HT1080 (cell line): ENCODE measurements at regions not wholly inside any gene's neighbourhood (a gene's known extent, or its start where the extent isn't known, plus 50 kb on each side); places are given as distances from the start of the nearest gene placed in this dataset.
"Not testable (repeated sequence)": the region's sequence is repeated elsewhere in the genome, so short reads cannot be mapped to it uniquely, and the experiment has no call there.

Experiments
- DNase-seq: peaks from one replicate; pipeline ENCODE4 v3.0.0-alpha.2; 2015; ENCODE audit warnings: low read depth

DNA sequence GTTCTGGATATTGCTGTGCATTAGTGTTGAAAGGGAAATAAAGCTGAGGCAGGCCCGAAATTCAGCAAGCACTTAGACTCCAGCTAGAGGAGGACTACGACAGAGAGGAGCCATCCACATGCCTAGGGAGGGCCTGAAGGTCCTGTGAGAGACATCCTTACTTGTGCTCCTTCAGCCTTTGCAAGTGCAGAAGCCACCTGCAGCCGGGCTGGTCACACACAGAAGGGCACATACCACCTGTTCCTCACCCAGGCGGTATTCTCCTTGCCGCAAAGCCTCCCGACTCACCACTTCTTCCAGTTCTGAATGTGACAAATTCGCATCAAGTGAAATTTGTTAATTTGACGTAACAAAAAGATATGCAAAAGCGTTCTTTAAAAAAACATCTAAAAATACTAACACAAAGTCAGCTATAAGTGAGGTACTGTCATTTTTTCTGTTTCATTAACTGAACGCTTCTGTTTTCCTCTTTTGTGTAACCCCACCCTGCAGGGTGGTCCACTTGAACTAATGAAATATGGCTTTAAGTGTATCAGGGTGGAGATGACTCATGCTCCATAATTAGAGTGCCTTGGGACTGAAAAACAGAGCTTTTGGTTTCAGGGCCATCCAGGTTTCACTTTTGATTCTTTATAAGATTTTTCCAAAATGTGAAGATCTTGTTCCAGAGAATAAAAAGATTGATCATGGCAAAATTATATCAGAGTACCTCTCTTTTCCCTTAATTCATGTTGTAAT, 467.9 kb upstream of the ATP11B start:
- peak; percentile 41 for DNase-seq

DNA sequence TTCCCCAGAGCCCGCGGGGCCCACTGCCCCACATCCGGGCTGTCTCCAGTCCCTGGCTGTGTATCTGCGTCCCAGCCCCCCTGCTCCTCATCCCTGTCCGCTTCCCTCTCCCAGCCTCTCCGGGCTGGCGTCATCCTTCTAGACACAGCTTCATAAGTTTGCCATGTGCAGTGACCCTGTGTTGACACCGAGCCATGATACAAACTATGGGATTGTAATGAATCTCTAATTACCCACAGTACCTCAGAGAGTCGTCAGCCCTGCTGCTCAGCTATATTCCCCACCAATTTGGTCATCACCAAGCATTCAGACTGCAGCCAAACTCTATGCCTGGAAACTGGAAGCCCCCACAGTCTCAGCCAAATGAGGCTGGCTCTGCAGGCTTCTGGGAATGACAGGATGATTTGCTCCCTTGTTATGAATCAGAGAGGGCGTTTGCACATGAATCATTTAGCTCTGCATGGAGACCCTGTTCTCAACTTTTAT, 466.1 kb upstream of the ATP11B start:
- DNase-seq: peak; percentile 72

GRCh38 chr3:182330646-182331045, 462.7 kb upstream of the ATP11B start:
- no peak for DNase-seq

GRCh38 chr3:182331341-182331740, 462.0 kb upstream of the ATP11B start:
- DNase-seq: no peak

DNA sequence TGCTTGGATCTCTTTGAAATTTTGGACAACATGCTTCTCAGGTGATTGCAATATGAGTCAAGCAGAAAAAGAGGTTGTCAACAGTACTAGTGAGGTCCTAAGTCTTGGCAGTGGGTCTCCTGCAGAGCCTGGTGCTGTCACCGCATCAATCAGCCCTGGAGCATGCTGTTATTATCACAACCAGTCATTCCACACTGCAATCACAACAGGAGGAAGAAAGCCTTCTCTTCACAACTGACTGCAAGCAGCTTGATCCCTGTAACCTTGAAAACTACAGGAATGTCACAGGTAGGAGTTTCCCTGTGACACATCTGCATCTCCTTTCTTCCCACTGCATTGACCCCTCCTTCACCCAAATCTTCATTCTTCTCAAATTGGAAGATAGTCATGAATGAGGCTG, 451.1 kb upstream of the ATP11B start:
- no peak for DNase-seq

- not testable (repeated sequence) for DNase-seq
These were observed 449.3 kb upstream of the ATP11B start for GRCh38 chr3:182344026-182344425.

DNA sequence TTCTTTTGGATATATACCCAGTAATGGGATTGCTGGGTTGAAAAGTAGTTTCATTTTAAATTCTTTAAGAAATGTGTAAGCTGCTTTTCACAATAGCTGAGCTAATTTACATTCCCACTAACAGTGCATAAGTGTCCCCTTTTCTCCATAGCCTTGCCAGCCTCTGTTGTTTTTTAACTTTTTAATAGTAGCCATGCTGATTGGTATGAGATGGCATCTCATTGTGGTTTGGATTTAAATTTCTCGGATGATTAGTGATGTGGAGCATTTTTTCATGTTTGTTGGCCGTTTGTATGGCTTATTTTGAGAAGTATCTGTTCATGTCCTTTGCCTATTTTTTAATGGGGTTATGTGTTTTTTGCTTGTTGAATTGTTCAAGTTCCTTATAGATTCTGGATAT, 444.3 kb upstream of the ATP11B start:
- peak; percentile 23 for DNase-seq

GRCh38 chr3:182349951-182350517, 443.3 kb upstream of the ATP11B start:
- no peak for DNase-seq

DNA sequence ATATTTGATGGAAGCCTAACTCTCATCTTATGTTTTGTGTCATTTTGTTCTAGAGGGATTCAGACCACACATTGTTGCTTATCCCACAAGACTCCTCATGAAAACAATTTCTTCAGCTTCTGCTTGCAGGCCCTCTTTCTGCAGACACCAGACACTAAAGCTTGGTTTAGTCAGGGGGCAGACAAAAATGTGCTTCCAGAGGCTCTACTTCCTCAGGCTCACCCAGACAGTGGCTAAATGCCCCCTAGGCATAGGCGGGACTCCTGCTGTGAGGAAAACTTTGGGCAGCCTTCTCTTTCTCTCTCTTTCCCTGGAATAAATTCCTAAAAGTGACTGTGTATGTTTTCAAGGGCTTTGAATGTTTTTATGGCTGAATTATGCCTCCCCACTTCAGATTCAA, 435.4 kb upstream of the ATP11B start:
- peak; percentile 27 for DNase-seq

- DNase-seq: peak; percentile 69
These were observed 429.0 kb upstream of the ATP11B start for GRCh38 chr3:182364323-182364722.

DNA sequence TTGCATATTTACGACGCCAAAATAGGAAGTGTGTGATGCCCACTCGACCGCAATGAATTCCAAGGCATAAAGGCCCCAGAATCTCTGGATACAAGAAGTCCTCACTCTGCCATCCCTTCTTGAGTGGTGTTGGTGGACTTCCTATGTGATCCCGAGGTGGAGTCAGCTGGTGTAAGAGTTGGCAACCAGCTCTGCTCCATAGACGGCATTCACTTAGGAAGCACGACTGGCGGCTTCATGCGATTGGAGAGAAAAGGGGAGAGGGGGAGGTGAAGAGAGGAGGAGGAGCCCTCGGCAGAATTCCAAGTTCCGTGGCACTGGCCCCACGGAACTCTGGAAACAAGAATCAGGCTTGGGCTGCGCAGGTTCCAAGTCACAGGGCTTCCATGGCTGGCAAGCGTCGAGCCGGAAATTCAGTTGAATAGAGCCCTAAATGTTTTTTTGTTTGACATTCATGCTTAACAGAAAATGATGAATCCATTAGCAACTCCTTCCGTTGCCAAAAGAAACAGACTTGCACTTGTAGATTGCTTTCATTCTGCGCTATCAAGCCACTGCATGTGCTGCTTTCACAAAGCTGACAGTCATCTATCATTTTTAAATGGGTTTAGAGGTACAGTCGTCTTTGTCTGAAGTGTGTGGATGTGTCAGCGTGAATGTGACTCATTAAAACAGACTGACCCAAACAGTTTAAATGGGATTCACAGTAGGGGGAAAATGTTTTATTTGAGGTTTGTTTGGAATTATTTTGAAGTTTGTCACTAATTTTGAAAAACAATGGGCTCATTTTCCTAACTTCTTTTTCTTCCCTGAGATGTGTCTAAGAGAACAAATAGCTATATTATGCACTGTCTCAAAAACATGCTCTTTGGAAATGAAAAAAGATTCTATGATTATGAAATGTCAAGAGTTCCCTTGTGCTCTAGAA, 428.3 kb upstream of the ATP11B start:
- peak; percentile 99 for DNase-seq

GRCh38 chr3:182366746-182367145, 426.6 kb upstream of the ATP11B start:
- DNase-seq: no peak

DNA sequence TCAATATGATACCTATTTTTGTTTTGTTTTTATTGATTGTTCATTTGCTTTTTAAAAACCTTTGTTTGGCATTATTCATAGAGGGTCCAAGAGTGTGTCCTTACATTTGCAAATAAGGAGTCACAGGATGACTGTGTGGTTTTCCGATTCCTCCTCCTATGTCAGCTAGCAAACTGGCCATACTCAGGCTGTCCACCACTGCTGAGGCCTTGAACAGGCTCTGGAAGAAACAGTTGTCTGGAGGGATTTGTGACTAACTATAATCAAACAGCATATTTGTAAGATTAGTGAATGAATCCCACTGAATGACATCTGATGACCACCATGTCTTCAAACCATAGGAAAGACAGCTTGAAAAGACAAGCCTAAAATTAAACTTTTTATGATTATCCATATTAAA, 423.4 kb upstream of the ATP11B start:
- DNase-seq: no peak

- peak; percentile 89 for DNase-seq
These were observed 422.4 kb upstream of the ATP11B start for GRCh38 chr3:182370949-182371348.

GRCh38 chr3:182375916-182376315, 417.4 kb upstream of the ATP11B start:
- no peak for DNase-seq

DNA sequence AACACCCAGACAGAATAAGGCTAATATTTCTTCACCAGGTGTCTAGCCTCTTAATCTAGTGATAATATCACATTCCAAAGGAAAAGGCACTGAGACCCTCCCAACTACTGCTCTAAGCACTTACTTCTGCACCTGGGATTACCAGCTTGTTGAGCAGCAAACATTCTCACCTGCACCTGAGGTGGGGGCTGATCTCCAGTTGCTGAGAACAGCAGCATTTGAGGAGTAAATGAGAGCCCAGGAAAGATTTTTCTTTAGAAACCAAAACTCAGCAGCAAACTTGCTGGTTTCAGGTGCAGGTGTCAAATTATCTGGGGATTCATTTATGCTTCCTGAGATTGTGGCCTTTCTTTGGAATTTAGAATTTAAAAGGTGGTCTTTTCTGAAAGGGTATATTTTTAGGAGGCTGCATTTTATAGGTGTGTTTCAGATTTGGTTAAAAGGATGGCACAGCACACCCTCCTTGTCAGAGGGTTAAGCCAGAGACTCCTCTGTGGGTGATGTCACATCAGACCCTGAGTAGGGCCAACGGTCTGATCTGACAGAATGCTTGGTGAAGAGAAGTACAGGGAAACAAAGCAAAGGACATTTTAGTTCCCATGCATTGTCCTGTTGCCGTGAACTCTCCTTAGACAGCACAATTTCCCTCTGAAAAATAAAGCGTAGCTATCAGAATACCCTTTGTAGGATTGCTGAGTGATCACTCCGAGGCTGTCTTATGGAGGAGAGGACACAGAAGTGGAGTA, 411.0 kb upstream of the ATP11B start:
- no peak for DNase-seq

DNA sequence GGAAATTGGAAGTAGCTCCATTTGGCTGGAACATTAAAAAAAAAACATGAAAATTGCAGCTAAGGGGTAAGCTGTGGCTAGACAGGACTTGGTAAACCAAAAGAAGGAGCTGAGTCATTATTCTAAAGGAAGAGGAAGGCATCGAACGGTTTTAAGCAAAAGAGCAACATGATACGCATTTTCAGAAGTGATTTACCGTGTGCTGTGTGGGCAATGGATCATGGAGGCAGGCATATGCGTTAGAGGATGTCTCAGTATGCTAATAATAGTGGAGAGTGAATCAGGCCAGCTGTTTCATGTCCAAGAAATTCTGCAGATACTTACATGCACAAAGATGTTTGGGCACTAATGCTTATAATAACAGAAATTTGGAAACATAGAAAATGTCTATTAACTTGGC, 409.1 kb upstream of the ATP11B start:
- DNase-seq: peak; percentile 75

DNA sequence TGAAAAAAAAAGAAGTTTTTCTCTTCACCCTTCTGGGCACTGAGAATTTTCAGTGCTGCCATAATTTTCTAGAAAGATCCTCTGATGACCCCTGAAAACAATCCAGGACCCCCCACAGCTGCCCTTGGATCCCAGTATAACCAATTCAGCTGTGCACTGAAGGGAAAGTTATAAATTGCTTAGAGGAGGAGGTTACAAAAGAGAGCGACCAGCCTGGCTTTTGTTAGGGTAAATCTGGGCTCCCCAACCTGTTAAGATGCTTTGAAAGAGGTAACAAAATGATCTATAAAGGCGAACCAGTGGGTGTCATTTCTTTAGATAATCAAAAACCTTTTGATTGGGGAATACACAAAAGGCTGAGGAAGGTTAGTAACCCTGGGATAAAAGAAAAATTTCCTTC, 407.9 kb upstream of the ATP11B start:
- DNase-seq: no peak

DNA sequence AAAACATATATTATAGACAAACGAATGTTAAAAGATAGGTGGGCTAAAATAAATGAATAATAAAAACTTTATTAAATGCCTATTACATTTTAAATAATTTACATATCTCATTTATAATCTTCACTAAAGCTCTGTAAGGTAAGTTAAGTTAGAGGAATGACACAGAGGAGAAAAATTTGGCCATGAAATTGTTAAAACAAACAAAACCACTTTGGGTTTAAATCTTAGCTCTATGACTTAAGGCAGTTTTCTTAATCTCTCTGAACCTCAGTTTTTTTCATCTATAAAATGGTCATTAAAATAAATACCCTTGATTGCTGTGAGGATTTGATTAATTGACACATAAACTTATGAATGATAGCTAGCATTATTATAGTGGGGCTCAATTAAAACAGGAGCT, 404.8 kb upstream of the ATP11B start:
- DNase-seq: no peak

GRCh38 chr3:182389071-182389815, 404.1 kb upstream of the ATP11B start:
- DNase-seq: peak; percentile 62

DNA sequence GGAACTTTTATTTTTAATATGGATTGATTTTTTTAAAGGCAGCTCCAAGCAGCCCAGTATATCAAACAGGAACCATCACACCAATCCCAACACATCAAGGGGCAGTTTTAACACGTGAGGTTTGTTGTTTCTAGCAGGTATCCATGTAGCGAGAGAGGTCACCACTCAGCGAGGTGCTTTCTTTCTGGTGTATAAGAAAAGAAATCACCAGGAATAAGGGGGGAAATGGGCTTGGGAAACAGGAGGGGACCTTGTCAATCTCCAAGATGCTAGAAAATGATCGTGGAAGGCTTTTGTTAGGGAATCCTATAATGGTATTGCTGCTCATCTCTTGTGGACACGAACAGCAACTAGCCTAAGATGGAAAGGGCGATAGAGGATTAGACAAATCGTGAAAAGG, 402.9 kb upstream of the ATP11B start:
- no peak for DNase-seq
